C4-2B (cell line): ENCODE measurements at regions not wholly inside any gene's neighbourhood (a gene's known extent, or its start where the extent isn't known, plus 50 kb on each side); places are given as distances from the start of the nearest gene placed in this dataset.

ENCODE experiments used
- ZFX ChIP-seq: fragments of 450-650 bp; IDR thresholded peaks from 2 replicates; pipeline ENCODE4 v1.6.1; 2017
- TF ChIP-seq, protein P1 (sequence below): fragments of 450-650 bp; conservative IDR thresholded peaks from 2 replicates; pipeline ENCODE4 v1.5.1; 2017; ENCODE audit warnings: mild to moderate bottlenecking

DNA sequence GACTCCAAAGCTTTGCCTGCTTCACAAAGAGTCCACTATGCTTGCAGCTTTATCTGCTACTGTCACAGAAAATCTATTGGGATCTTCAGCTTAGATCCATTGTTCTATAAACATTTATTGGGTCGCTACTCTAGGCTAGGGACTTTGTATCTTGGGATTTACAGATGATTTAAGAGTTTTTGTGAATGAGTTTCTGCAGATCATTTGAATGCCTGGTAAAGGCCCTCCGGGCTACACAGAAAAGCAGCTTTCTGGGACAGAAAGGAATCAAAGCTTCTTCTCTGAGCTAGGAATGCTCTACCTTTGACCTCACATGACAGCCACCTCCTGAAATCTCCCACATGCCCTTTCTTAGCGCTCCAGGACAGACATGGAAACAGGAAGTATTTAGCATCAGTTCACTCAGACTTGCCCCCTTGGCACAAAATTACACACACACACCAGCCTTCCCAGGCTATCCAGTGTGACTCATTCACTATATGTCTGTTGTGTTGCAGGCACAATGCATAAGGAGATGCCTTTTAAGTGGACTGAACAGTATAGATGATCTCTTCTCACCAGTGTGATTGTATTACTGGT is 492.4 kb downstream of the DACH1 start:
- TF ChIP-seq, protein P1, sequence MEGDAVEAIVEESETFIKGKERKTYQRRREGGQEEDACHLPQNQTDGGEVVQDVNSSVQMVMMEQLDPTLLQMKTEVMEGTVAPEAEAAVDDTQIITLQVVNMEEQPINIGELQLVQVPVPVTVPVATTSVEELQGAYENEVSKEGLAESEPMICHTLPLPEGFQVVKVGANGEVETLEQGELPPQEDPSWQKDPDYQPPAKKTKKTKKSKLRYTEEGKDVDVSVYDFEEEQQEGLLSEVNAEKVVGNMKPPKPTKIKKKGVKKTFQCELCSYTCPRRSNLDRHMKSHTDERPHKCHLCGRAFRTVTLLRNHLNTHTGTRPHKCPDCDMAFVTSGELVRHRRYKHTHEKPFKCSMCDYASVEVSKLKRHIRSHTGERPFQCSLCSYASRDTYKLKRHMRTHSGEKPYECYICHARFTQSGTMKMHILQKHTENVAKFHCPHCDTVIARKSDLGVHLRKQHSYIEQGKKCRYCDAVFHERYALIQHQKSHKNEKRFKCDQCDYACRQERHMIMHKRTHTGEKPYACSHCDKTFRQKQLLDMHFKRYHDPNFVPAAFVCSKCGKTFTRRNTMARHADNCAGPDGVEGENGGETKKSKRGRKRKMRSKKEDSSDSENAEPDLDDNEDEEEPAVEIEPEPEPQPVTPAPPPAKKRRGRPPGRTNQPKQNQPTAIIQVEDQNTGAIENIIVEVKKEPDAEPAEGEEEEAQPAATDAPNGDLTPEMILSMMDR: no peak
- TF ChIP-seq ZFX: no peak
